ENCODE measurements at regions not wholly inside any gene's neighbourhood (a gene's known extent, or its start where the extent isn't known, plus 50 kb on each side); places are given as distances from the start of the nearest gene placed in this dataset.

DNA sequence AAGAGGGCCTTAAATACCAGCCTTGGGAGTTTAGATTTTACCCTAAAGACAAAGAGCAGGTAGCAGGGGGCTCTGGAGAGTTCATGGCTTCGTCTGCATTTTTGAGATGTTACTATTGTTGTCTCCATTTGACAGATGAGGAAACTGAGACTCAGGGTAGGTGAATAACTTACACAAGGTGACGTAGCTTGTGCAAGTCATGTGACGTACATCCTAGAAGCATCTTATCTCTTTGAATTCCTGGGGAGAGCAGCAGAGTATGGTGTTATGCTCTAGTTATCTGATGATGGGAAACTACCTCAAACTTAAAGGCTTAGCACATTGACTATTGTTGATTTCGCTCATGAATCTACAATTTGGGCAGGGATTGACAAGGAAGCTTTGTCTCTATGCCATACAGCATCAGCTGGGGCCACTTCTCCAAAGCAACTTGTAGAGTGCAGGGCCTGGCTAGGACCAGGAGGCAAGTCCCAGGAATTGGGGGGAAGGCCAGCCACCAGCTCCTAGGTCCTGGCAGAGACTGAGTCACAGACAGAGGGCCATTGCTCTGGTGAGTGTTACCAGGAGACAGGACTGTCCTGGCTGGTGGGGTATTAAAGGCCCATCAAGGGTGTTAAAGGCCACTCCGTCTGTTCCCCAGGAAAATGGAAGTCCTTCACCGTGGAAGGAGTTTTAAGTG lies 52.1 kb upstream of the TSKU start:
- TF ChIP-seq CTCF (IDR thresholded peaks at IDR 0.05; ENCODE audit: low read depth, low read length, poor library complexity, severe bottlenecking) (no peak), EZH2phosphoT487 (IDR thresholded peaks at IDR 0.05; ENCODE audit: borderline replicate concordance, low read length) (no peak)

Measured in DOHH2 (cell line).